Stimulated activated effector memory CD8-positive, alpha-beta T cell treated with anti-CD3 and anti-CD28 coated beads, Interleukin-12 subunit alpha, Interleukin-12 subunit beta, amount 100 ng/mL, for 72 hours (primary cell): ENCODE measurements at regions not wholly inside any gene's neighbourhood (a gene's known extent, or its start where the extent isn't known, plus 50 kb on each side); places are given as distances from the start of the nearest gene placed in this dataset.
A peak's percentile ranks its signal among the peaks of the same experiment; 100 is the strongest.

ENCODE experiments used
- ATAC-seq: fragments of 150-1000 bp; cut with Tn5 transposase; 2 replicates; pipeline ENCODE4 v1.10.0; 2021
- DNase-seq, 2 donors: peaks; one replicate each; pipeline ENCODE4 v3.0.0; 2021 to 2022; ENCODE audit warnings: low spot score in 2 of 2
- H3K27ac Mint-ChIP-seq: one replicate; pipeline ENCODE4 v1.8.0; 2022; ENCODE audit warnings: mild to moderate bottlenecking, mixed read lengths
- H3K36me3 Mint-ChIP-seq: one replicate; pipeline ENCODE4 v1.8.0; 2022; ENCODE audit warnings: mild to moderate bottlenecking, mixed read lengths
- H3K4me1 Mint-ChIP-seq: one replicate; pipeline ENCODE4 v1.8.0; 2022; ENCODE audit warnings: mixed read lengths
- H3K4me3 Mint-ChIP-seq: one replicate; pipeline ENCODE4 v1.8.0; 2022; ENCODE audit warnings: mild to moderate bottlenecking, mixed read lengths
- H3K9me3 Mint-ChIP-seq: one replicate; pipeline ENCODE4 v1.8.0; 2022; ENCODE audit warnings: mixed read lengths

- DNase-seq (no peak), ATAC-seq (no peak)
- Mint-ChIP-seq H3K27ac (peak overlapping the region; percentile 42), H3K4me1 (peaks cover 82% of the 10 kb centered on the region), H3K9me3 (no peaks in the 10 kb centered on the region), H3K4me3 (peak overlapping the region; percentile 15), H3K36me3 (no peaks in the 10 kb centered on the region)
Measured at GRCh38 chr4:38510201-38510600, 153.8 kb upstream of the KLF3 start.

DNA sequence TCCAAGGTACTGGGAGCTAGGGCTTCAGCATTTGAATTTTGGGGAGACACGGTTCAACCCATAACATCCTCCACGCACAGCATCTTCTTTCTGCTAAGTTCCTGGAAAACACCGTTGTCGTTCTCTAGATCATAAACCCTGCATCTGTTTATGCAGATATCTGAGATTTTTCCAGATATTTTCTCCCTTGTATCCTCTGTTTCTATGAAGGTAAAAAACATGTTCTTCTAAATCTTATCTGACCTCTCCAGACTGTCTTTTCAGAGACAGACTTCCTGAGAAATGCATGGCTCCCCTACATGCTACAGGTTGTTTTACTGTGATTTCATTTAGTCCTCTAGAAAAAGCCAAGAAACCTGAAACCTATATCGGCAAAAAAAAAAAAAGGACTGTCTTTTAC lies 152.3 kb upstream of the KLF3 start:
- Mint-ChIP-seq H3K4me3 (no peak overlapping the region), H3K36me3 (no peaks in the 10 kb centered on the region), H3K9me3 (no peaks in the 10 kb centered on the region), H3K4me1 (peaks cover 83% of the 10 kb centered on the region), H3K27ac (no peak overlapping the region)
- no peak for ATAC-seq
- no peak for DNase-seq

GRCh38 chr4:38512840-38513239 lies 151.2 kb upstream of the KLF3 start:
- no peak overlapping the region for H3K27ac Mint-ChIP-seq
- H3K36me3 Mint-ChIP-seq, result no peaks in the 10 kb centered on the region
- DNase-seq (no peak), ATAC-seq (no peak)
- no peaks in the 10 kb centered on the region for H3K9me3 Mint-ChIP-seq
- H3K4me1 Mint-ChIP-seq, result peaks cover 73% of the 10 kb centered on the region
- no peak overlapping the region for H3K4me3 Mint-ChIP-seq

DNA sequence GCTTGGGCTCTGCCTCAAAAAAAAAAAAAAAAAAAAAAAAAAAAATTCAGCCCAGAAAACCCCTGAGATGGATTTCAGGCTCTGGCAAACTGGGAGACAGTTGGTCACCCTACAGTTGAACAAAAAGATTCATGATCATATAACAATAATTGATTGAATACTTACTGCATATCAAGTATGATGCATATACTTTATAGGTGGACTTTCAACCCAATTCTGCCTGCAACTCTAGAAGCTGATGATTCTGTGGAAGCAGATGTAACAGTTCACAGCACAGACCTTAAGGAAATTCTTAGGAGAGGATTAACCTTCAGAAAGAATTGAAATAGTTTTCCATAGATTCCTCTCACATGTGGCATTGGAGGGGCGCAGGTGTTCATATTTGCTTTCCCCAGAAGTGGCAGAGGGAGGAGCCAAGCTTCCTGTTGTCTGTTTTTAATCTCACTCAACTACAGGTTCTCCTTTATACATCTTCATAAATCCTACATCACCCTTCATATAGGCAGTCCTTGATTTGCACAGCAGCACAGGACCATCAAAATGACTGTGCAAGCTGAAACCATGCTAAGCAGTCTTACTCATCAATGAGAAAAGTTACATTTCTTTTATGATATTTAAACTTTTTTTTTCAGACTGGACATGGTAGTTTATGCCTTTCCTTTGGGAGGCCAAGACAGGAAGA lies 149.4 kb upstream of the KLF3 start:
- H3K9me3 Mint-ChIP-seq, result no peaks in the 10 kb centered on the region
- no peak overlapping the region for H3K4me3 Mint-ChIP-seq
- H3K36me3 Mint-ChIP-seq, result no peaks in the 10 kb centered on the region
- peak; percentile 94 for ATAC-seq
- no peak overlapping the region for H3K27ac Mint-ChIP-seq
- DNase-seq, result no peak
- H3K4me1 Mint-ChIP-seq, result peaks cover 58% of the 10 kb centered on the region

GRCh38 chr4:38516190-38516589 lies 147.8 kb upstream of the KLF3 start:
- no peak overlapping the region for H3K27ac Mint-ChIP-seq
- H3K36me3 Mint-ChIP-seq, result no peaks in the 10 kb centered on the region

DNA sequence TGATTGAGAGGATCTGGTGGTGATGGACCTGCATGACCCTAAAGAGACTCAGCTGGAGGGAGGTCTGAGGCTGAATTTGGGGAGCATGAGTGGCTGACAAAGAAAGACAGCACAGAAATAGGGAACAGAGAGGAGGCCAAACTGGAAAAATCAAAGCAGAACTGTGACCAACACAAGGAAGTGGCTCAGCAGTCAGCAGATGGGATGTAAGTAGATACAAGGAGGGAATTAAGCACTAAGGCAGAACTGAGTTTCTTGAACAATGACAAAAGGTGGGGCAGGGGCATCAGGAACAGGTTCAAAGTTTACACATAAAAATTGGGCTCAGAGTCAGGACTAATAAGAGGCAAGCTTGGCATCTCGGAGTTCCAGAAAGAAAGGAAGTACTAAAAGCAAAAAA lies 144.3 kb upstream of the KLF3 start:
- H3K4me1 Mint-ChIP-seq, result peaks cover 29% of the 10 kb centered on the region
- ATAC-seq, result no peak
- no peaks in the 10 kb centered on the region for H3K9me3 Mint-ChIP-seq
- peaks cover 8% of the 10 kb centered on the region for H3K36me3 Mint-ChIP-seq
- DNase-seq, result no peak
- H3K4me3 Mint-ChIP-seq, result no peak overlapping the region
- H3K27ac Mint-ChIP-seq, result no peak overlapping the region

More at GRCh38 chr4:38516190-38516589, 147.8 kb upstream of the KLF3 start:
- Mint-ChIP-seq H3K4me1 (peaks cover 45% of the 10 kb centered on the region), H3K9me3 (no peaks in the 10 kb centered on the region), H3K4me3 (no peak overlapping the region)
- no peak for ATAC-seq
- no peak for DNase-seq

DNA sequence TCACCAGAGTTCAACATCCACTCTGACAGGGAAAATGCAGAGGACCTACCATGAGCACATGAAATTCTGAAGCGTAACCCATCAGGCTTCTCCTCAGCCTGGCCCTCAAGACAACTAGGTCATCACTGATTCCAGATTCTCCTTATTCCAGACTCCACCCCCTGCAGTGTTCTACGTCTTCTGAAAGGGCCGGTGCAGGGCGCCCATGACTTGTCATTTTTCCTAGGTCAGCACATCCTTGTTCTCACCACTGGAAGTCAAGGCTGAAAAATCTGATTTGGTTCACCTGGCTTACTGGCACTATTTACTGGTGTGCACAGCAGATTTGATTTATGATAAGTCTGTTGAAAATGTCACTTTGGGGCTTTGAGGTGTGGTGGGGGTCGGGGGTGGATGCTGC lies 140.9 kb upstream of the KLF3 start:
- Mint-ChIP-seq H3K4me1 (peaks cover 32% of the 10 kb centered on the region), H3K36me3 (peaks cover 8% of the 10 kb centered on the region), H3K4me3 (no peak overlapping the region), H3K9me3 (no peaks in the 10 kb centered on the region), H3K27ac (peak overlapping the region; percentile 85)
- no peak for ATAC-seq
- no peak for DNase-seq

GRCh38 chr4:38523524-38524448 lies 140.2 kb upstream of the KLF3 start:
- ATAC-seq, result peak; percentile 96
- peak overlapping the region; percentile 85 for H3K27ac Mint-ChIP-seq
- H3K4me3 Mint-ChIP-seq, result peak overlapping the region; percentile 39
- H3K4me1 Mint-ChIP-seq, result peaks cover 32% of the 10 kb centered on the region
- H3K36me3 Mint-ChIP-seq, result peaks cover 8% of the 10 kb centered on the region
- no peaks in the 10 kb centered on the region for H3K9me3 Mint-ChIP-seq
- DNase-seq, result peak; percentile 45 to 87

DNA sequence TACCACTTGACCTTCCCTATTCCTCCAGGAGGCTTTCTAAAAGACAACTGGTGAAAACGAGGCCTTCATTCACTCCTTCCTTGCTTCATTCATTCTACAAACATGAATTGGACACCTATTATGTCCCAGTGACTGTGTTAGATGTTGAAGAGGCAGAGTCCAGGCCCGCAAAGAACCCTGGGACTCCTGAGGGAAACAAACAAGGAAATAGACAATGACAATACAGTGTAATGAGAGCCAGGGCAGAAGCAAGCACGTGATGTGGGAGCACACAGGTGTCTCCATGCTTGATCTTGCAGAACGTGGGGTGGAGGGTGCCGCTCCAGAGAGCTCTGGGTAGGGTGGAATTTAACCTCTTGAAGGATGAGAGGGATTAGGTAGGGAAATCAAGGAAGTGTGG lies 137.6 kb upstream of the KLF3 start:
- peaks cover 8% of the 10 kb centered on the region for H3K36me3 Mint-ChIP-seq
- peaks cover 45% of the 10 kb centered on the region for H3K4me1 Mint-ChIP-seq
- DNase-seq, result no peak
- no peaks in the 10 kb centered on the region for H3K9me3 Mint-ChIP-seq
- H3K27ac Mint-ChIP-seq, result no peak overlapping the region
- ATAC-seq, result no peak
- H3K4me3 Mint-ChIP-seq, result no peak overlapping the region

- ATAC-seq (peak; percentile 99), DNase-seq (peak; percentile 34 to 78)
- Mint-ChIP-seq H3K4me3 (peak overlapping the region; percentile 64), H3K4me1 (peaks cover 41% of the 10 kb centered on the region), H3K27ac (peak overlapping the region; percentile 97), H3K9me3 (no peaks in the 10 kb centered on the region), H3K36me3 (peaks cover under 1% of the 10 kb centered on the region)
Measured at GRCh38 chr4:38529189-38530115, 134.5 kb upstream of the KLF3 start.

DNA sequence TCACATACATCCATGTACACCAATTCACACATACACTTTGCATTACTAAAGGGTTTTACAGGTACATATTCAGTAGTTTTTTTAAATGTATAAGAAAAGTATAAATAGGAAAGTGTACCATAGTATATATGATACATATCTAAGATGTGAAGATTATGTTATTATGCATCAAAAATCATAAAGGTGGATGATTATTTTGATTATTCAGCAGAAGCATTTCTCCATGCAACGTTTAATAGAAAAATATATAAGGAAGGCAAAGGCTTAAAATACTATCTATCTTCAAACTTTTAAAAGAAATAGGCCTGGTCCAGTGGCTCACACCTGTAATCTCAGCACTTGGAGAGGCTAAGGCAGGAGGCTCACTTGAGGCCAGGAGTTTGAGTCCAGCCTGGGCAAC lies 133.5 kb upstream of the KLF3 start:
- Mint-ChIP-seq H3K4me1 (peaks cover 31% of the 10 kb centered on the region), H3K36me3 (no peaks in the 10 kb centered on the region), H3K27ac (no peak overlapping the region), H3K9me3 (no peaks in the 10 kb centered on the region), H3K4me3 (no peak overlapping the region)
- DNase-seq (no peak), ATAC-seq (no peak)

DNA sequence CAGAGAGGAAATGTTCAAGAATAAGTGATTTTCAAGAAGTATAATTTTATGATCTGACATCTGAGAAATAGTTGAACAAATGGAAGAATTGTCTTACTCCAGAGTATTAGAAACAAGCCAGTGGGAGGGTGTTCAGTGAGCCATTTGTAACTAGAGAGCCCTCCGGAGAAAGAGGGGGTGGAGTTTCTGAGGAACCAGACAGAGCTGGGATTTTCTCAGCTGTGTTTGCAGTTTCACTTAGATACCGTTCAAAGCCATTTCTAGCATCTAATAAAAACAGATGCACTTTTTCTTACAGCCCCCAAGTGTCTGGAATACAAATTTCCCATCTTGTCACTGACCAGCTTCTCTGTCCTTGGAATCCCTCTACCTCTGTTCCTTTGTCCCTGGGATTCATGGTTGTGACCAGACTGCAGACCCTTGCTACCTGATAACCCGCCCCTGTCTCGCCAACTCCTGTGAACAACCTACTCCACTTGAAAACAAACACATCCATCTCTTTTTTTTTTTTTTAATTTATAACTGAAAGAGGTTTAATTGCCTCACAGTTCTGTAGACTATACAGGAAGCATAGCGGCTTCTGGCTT lies 132.8 kb upstream of the KLF3 start:
- peaks cover 31% of the 10 kb centered on the region for H3K4me1 Mint-ChIP-seq
- no peak overlapping the region for H3K4me3 Mint-ChIP-seq
- ATAC-seq (no peak), DNase-seq (no peak)
- no peak overlapping the region for H3K27ac Mint-ChIP-seq
- H3K36me3 Mint-ChIP-seq, result no peaks in the 10 kb centered on the region
- H3K9me3 Mint-ChIP-seq, result no peaks in the 10 kb centered on the region

DNA sequence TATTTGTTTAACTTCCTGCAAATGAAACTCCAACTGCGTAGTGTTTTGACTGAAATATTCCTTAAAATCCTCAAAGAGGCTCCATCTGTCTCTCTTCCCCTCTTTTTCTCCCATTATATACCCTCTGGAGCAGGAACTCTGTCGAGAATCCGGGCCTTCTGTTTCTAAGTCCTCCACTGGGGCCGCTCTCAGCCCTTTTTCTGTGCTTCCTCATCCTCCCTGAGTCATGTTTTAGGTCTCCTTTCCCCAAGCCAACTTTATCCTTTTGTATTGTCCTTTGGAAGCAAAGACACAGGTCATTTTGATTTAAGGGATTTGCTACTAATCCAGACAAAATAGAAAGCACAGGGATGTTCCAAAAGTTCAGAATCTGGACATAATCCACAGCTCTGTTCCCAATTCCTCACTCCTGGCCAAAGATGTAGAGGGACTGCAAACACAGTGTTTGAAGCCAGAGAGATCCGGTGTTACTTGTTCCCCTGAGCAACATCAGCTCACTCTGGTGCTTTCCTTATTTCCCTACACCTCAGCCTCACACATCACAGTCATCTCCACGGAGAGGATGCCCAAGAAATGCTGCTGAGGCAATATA lies 131.0 kb upstream of the KLF3 start:
- no peak overlapping the region for H3K4me3 Mint-ChIP-seq
- ATAC-seq (no peak), DNase-seq (no peak)
- no peaks in the 10 kb centered on the region for H3K9me3 Mint-ChIP-seq
- H3K4me1 Mint-ChIP-seq, result peaks cover 26% of the 10 kb centered on the region
- no peaks in the 10 kb centered on the region for H3K36me3 Mint-ChIP-seq
- no peak overlapping the region for H3K27ac Mint-ChIP-seq

GRCh38 chr4:38534344-38535045 lies 129.5 kb upstream of the KLF3 start:
- no peaks in the 10 kb centered on the region for H3K36me3 Mint-ChIP-seq

More at GRCh38 chr4:38534344-38535045, 129.5 kb upstream of the KLF3 start:
- Mint-ChIP-seq H3K4me3 (no peak overlapping the region), H3K4me1 (peaks cover 19% of the 10 kb centered on the region), H3K27ac (no peak overlapping the region), H3K9me3 (no peaks in the 10 kb centered on the region)
- ATAC-seq (no peak), DNase-seq (no peak)
